Nephron (organoid): ENCODE measurements at regions not wholly inside any gene's neighbourhood (a gene's known extent, or its start where the extent isn't known, plus 50 kb on each side); places are given as distances from the start of the nearest gene placed in this dataset.

Experiments used
- H3K27ac Mint-ChIP-seq, 3 experiments: 2 replicates each; pipeline ENCODE4 v1.8.0; 2020; ENCODE audit warnings: mixed read lengths in 3 of 3, mild to moderate bottlenecking in 2 of 3, moderate library complexity in 1 of 3
- H3K27me3 Mint-ChIP-seq: 2 replicates; pipeline ENCODE4 v1.8.0; 2021; ENCODE audit warnings: low read depth, mild to moderate bottlenecking, moderate library complexity, mixed read lengths
- H3K36me3 Mint-ChIP-seq: 2 replicates; pipeline ENCODE4 v1.8.0; 2020; ENCODE audit warnings: low read depth, mixed read lengths
- H3K4me1 Mint-ChIP-seq: 2 replicates; pipeline ENCODE4 v1.8.0; 2020; ENCODE audit warnings: mixed read lengths
- H3K4me3 Mint-ChIP-seq, 3 experiments: 2 replicates each; pipeline ENCODE4 v1.8.0; 2020; ENCODE audit warnings: mild to moderate bottlenecking in 3 of 3, mixed read lengths in 3 of 3, moderate library complexity in 2 of 3
- H3K9me3 Mint-ChIP-seq: 2 replicates; pipeline ENCODE4 v1.8.0; 2020; ENCODE audit warnings: mixed read lengths
- TF ChIP-seq, protein P1 (sequence below), 3 experiments: fragments of 200-600 bp; sonication (generic); IDR thresholded peaks; one replicate each; pipeline ENCODE4 v1.5.0; 2021; ENCODE audit warnings: antibody characterized with exemption in 3 of 3; ENCODE audit not compliant: unreplicated experiment in 3 of 3

- Mint-ChIP-seq H3K4me3 (no peak overlapping the region), H3K27me3 (no peaks in the 10 kb centered on the region), H3K27ac (no peak overlapping the region), H3K9me3 (peaks cover 22% of the 10 kb centered on the region), H3K4me1 (peaks cover 8% of the 10 kb centered on the region), H3K36me3 (no peaks in the 10 kb centered on the region)
- TF ChIP-seq, protein P1, sequence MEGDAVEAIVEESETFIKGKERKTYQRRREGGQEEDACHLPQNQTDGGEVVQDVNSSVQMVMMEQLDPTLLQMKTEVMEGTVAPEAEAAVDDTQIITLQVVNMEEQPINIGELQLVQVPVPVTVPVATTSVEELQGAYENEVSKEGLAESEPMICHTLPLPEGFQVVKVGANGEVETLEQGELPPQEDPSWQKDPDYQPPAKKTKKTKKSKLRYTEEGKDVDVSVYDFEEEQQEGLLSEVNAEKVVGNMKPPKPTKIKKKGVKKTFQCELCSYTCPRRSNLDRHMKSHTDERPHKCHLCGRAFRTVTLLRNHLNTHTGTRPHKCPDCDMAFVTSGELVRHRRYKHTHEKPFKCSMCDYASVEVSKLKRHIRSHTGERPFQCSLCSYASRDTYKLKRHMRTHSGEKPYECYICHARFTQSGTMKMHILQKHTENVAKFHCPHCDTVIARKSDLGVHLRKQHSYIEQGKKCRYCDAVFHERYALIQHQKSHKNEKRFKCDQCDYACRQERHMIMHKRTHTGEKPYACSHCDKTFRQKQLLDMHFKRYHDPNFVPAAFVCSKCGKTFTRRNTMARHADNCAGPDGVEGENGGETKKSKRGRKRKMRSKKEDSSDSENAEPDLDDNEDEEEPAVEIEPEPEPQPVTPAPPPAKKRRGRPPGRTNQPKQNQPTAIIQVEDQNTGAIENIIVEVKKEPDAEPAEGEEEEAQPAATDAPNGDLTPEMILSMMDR (IDR thresholded peaks at IDR 0.05; ENCODE audit: unreplicated experiment in 3 of 3), result no peak
These were observed 156.4 kb upstream of the ITGA4 start for GRCh38 chr2:181300600-181301291.

DNA sequence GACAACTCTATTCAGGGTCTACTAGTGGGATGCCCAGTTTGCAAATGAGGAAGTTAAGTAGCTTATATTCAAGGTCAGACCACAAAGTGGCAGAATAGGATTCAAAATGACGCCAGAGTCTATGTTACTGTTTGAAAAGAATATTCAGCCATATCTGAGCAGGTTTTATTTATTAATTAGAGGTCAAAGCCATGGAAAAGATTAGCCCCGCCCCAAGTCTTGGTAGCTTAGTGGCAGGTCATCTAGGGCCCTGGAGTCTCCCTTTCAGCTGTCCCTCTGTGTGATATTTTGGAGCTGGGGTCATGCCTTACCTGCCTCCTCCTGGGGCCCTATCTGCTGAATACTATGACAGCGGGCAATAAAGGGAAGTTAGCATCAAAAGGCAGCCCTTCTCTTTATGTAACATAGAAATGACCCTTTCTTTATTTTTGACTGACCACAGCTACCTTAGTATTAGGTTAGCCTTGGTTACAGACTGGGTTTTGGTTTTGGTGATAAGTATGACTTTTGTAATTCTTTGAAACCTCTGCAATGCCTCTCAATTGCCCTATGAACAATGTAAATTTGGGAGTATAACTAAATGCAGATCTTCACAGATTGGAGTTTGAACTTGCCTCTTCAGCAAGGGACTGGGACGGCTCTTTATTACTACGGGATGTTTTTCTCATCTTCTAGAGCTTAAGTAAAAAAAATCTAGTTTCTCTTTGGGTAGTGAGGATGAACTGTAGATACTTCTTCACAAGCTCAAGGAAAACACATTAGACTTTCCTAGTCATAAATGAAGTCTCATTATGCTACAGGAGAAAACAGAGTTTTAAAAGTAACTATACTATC is 153.0 kb upstream of the ITGA4 start:
- Mint-ChIP-seq H3K4me3 (no peak overlapping the region), H3K27me3 (no peaks in the 10 kb centered on the region), H3K4me1 (peaks cover 22% of the 10 kb centered on the region), H3K27ac (no peak overlapping the region), H3K9me3 (peaks cover 4% of the 10 kb centered on the region), H3K36me3 (no peaks in the 10 kb centered on the region)
- TF ChIP-seq, protein P1 (IDR thresholded peaks at IDR 0.05; ENCODE audit: unreplicated experiment in 3 of 3), result no peak

- no peaks in the 10 kb centered on the region for H3K27me3 Mint-ChIP-seq
- no peaks in the 10 kb centered on the region for H3K36me3 Mint-ChIP-seq
- H3K9me3 Mint-ChIP-seq, result peaks cover 4% of the 10 kb centered on the region
- H3K4me3 Mint-ChIP-seq, result no peak overlapping the region
- TF ChIP-seq, protein P1 (IDR thresholded peaks at IDR 0.05; ENCODE audit: unreplicated experiment in 3 of 3), result no peak
- H3K27ac Mint-ChIP-seq, result no peak overlapping the region
- peaks cover 22% of the 10 kb centered on the region for H3K4me1 Mint-ChIP-seq
These were observed 151.7 kb upstream of the ITGA4 start for GRCh38 chr2:181305301-181306123.

GRCh38 chr2:181306785-181307184 is 150.4 kb upstream of the ITGA4 start:
- Mint-ChIP-seq H3K36me3 (no peaks in the 10 kb centered on the region), H3K9me3 (no peaks in the 10 kb centered on the region)

GRCh38 chr2:181307203-181307991 is 149.8 kb upstream of the ITGA4 start:
- H3K27me3 Mint-ChIP-seq, result no peaks in the 10 kb centered on the region

More at GRCh38 chr2:181306785-181307184, 150.4 kb upstream of the ITGA4 start:
- no peak overlapping the region for H3K4me3 Mint-ChIP-seq
- no peaks in the 10 kb centered on the region for H3K27me3 Mint-ChIP-seq
- TF ChIP-seq, protein P1 (IDR thresholded peaks at IDR 0.05; ENCODE audit: unreplicated experiment in 3 of 3), result no peak
- no peak overlapping the region for H3K27ac Mint-ChIP-seq
- peaks cover 22% of the 10 kb centered on the region for H3K4me1 Mint-ChIP-seq

More at GRCh38 chr2:181307203-181307991, 149.8 kb upstream of the ITGA4 start:
- H3K36me3 Mint-ChIP-seq, result no peaks in the 10 kb centered on the region
- H3K4me1 Mint-ChIP-seq, result peaks cover 22% of the 10 kb centered on the region
- H3K9me3 Mint-ChIP-seq, result no peaks in the 10 kb centered on the region
- H3K27ac Mint-ChIP-seq, result no peak overlapping the region
- H3K4me3 Mint-ChIP-seq, result no peak overlapping the region
- TF ChIP-seq, protein P1 (IDR thresholded peaks at IDR 0.05; ENCODE audit: unreplicated experiment in 3 of 3), result no peak
